ENCODE measurements at regions not wholly inside any gene's neighbourhood (a gene's known extent, or its start where the extent isn't known, plus 50 kb on each side); places are given as distances from the start of the nearest gene placed in this dataset.

DNA sequence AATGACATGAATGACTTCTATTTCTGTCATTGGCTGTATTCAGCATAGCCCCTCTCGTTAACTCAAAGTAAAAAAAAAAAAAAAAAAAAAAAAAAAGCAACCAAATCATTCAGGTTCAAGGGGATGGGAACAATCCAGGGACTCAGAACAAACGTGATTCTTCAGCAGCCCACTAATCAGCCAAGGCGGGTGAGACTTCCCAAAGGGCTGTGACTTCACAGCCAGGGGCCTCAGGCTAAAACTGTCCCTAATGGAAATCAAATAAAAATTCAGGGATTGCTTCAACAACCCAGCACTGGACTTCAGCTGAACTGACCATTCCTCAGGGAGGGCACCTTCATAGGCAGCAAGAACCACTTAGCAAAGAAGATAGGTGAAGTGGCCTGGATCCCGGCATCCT lies 86.2 kb upstream of the FAM169A start:
- no peak for TF ChIP-seq PPARA (CRISPR knock-in tag; IDR thresholded peaks at IDR 0.05; ENCODE audit: borderline replicate concordance)
- TF ChIP-seq, protein P1, sequence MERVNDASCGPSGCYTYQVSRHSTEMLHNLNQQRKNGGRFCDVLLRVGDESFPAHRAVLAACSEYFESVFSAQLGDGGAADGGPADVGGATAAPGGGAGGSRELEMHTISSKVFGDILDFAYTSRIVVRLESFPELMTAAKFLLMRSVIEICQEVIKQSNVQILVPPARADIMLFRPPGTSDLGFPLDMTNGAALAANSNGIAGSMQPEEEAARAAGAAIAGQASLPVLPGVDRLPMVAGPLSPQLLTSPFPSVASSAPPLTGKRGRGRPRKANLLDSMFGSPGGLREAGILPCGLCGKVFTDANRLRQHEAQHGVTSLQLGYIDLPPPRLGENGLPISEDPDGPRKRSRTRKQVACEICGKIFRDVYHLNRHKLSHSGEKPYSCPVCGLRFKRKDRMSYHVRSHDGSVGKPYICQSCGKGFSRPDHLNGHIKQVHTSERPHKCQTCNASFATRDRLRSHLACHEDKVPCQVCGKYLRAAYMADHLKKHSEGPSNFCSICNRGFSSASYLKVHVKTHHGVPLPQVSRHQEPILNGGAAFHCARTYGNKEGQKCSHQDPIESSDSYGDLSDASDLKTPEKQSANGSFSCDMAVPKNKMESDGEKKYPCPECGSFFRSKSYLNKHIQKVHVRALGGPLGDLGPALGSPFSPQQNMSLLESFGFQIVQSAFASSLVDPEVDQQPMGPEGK (CRISPR knock-in tag; IDR thresholded peaks at IDR 0.05; ENCODE audit: borderline replicate concordance): no peak
- TF ChIP-seq, protein P2, sequence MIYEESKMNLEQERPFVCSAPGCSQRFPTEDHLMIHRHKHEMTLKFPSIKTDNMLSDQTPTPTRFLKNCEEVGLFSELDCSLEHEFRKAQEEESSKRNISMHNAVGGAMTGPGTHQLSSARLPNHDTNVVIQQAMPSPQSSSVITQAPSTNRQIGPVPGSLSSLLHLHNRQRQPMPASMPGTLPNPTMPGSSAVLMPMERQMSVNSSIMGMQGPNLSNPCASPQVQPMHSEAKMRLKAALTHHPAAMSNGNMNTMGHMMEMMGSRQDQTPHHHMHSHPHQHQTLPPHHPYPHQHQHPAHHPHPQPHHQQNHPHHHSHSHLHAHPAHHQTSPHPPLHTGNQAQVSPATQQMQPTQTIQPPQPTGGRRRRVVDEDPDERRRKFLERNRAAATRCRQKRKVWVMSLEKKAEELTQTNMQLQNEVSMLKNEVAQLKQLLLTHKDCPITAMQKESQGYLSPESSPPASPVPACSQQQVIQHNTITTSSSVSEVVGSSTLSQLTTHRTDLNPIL (CRISPR knock-in tag; IDR thresholded peaks at IDR 0.05; ENCODE audit: low read depth): no peak
- no peak for TF ChIP-seq CSDC2 (CRISPR knock-in tag; IDR thresholded peaks at IDR 0.05)
- no peak for TF ChIP-seq TOX (CRISPR knock-in tag; IDR thresholded peaks at IDR 0.05; ENCODE audit: borderline replicate concordance)
- no peak for TF ChIP-seq ZFP30 (CRISPR knock-in tag; IDR thresholded peaks at IDR 0.05)
- no peak for TF ChIP-seq OSR1 (CRISPR knock-in tag; IDR thresholded peaks at IDR 0.05)
- no peak for TF ChIP-seq GLIS3 (CRISPR knock-in tag; IDR thresholded peaks at IDR 0.05)
- TF ChIP-seq ARNTL (CRISPR knock-in tag; IDR thresholded peaks at IDR 0.05; ENCODE audit: borderline replicate concordance, low read depth): no peak
- TF ChIP-seq ZC3H10 (CRISPR knock-in tag; IDR thresholded peaks at IDR 0.05): no peak
- TF ChIP-seq TCF4 (CRISPR knock-in tag; IDR thresholded peaks at IDR 0.05; ENCODE audit: borderline replicate concordance): no peak
- no peak for TF ChIP-seq ISL1 (CRISPR knock-in tag; IDR thresholded peaks at IDR 0.05)
- no peak for TF ChIP-seq SNAI2 (CRISPR knock-in tag; IDR thresholded peaks at IDR 0.05)
- TF ChIP-seq ZNF565 (CRISPR knock-in tag; conservative IDR thresholded peaks at IDR 0.05; ENCODE audit: low read depth): no peak

Measured in SK-N-SH treated with all-trans-retinoic acid at 6 μM for 48 hours (cell line).